ENCODE measurements at regions not wholly inside any gene's neighbourhood (a gene's known extent, or its start where the extent isn't known, plus 50 kb on each side); places are given as distances from the start of the nearest gene placed in this dataset.

DNA sequence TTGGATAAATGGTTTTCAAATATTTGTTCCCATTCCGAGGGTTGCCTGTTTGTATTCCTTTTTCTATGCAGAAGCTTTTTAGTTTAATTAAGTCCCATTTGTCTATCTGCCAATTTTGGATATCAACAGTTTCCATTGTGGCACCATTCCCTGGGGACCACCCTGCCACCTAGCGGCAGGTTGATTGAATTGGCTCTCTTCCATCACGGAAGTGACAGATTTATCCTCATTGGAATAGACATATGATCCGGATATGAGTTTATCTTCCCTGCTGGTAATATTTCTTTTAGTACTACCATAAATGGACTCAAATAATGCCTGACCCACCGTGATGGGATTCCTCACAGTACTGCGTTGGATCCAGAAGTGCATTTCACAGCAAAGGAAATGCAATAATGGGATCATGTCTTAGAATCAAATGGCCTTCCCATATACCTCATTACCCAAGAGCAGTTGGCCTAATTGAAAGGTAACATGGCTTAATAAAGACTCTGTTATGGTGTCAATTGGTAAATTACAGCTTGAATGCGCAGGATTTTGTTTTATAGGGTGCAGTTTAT, 327.0 kb downstream of the BMP2 start:
- no peak for TF ChIP-seq EZH2 (IDR thresholded peaks at IDR 0.05; ENCODE audit: borderline replicate concordance, low read length)
- TF ChIP-seq, protein P1, sequence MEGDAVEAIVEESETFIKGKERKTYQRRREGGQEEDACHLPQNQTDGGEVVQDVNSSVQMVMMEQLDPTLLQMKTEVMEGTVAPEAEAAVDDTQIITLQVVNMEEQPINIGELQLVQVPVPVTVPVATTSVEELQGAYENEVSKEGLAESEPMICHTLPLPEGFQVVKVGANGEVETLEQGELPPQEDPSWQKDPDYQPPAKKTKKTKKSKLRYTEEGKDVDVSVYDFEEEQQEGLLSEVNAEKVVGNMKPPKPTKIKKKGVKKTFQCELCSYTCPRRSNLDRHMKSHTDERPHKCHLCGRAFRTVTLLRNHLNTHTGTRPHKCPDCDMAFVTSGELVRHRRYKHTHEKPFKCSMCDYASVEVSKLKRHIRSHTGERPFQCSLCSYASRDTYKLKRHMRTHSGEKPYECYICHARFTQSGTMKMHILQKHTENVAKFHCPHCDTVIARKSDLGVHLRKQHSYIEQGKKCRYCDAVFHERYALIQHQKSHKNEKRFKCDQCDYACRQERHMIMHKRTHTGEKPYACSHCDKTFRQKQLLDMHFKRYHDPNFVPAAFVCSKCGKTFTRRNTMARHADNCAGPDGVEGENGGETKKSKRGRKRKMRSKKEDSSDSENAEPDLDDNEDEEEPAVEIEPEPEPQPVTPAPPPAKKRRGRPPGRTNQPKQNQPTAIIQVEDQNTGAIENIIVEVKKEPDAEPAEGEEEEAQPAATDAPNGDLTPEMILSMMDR (conservative IDR thresholded peaks at IDR 0.05 in 1 of 2, IDR thresholded peaks at IDR 0.05 in 1 of 2; ENCODE audit: extremely low read depth in 1 of 2, insufficient read depth in 1 of 2, low read depth in 1 of 2, low read length in 2 of 2): peak; percentile 69 to 77

Data from mammary epithelial cell (primary cell).